HEK293T (cell line): ENCODE measurements at regions not wholly inside any gene's neighbourhood (a gene's known extent, or its start where the extent isn't known, plus 50 kb on each side); places are given as distances from the start of the nearest gene placed in this dataset.

Experiments
- BHLHE40 ChIP-seq: fragments of 450-650 bp; IDR thresholded peaks from 2 replicates; pipeline ENCODE4 v1.6.1; 2016; ENCODE audit warnings: mild to moderate bottlenecking, moderate library complexity, borderline replicate concordance
- CTBP1 ChIP-seq: fragments of 450-650 bp; IDR thresholded peaks from 2 replicates; pipeline ENCODE4 v1.6.1; 2016; ENCODE audit warnings: borderline replicate concordance
- ELF4 ChIP-seq: fragments of 450-650 bp; IDR thresholded peaks from 2 replicates; pipeline ENCODE4 v1.6.1; 2017; ENCODE audit warnings: antibody characterized with exemption
- FOXA1 ChIP-seq: fragments of 450-650 bp; IDR thresholded peaks from 2 replicates; pipeline ENCODE4 v1.6.1; 2016; ENCODE audit warnings: mild to moderate bottlenecking
- FOXK2 ChIP-seq: fragments of 450-650 bp; IDR thresholded peaks from 2 replicates; pipeline ENCODE4 v1.6.1; 2016; ENCODE audit warnings: mild to moderate bottlenecking
- FOXM1 ChIP-seq: fragments of 450-650 bp; IDR thresholded peaks from 2 replicates; pipeline ENCODE4 v1.6.1; 2017; ENCODE audit warnings: mild to moderate bottlenecking, borderline replicate concordance
- HDGF ChIP-seq: fragments of 450-650 bp; IDR thresholded peaks from 2 replicates; pipeline ENCODE4 v1.6.1; 2017; ENCODE audit warnings: antibody characterized with exemption, borderline replicate concordance
- L3MBTL2 ChIP-seq: fragments of 450-650 bp; conservative IDR thresholded peaks from 2 replicates; pipeline ENCODE4 v1.6.1; 2016; ENCODE audit warnings: mild to moderate bottlenecking
- LEF1 ChIP-seq: fragments of 450-650 bp; IDR thresholded peaks from 2 replicates; pipeline ENCODE4 v1.6.1; 2017; ENCODE audit warnings: mild to moderate bottlenecking, borderline replicate concordance
- NFRKB ChIP-seq: fragments of 450-650 bp; IDR thresholded peaks from 2 replicates; pipeline ENCODE4 v1.6.1; 2016; ENCODE audit warnings: mild to moderate bottlenecking, moderate library complexity
- SP1 ChIP-seq: fragments of 450-650 bp; IDR thresholded peaks from 2 replicates; pipeline ENCODE4 v1.6.1; 2017
- SUZ12 ChIP-seq: fragments of 450-650 bp; IDR thresholded peaks from 2 replicates; pipeline ENCODE4 v1.6.1; 2016; ENCODE audit warnings: mild to moderate bottlenecking
- TARDBP ChIP-seq: fragments of 450-650 bp; IDR thresholded peaks from 2 replicates; pipeline ENCODE4 v1.6.1; 2016
- ZNF384 ChIP-seq: fragments of 450-650 bp; IDR thresholded peaks from 2 replicates; pipeline ENCODE4 v1.6.1; 2016

DNA sequence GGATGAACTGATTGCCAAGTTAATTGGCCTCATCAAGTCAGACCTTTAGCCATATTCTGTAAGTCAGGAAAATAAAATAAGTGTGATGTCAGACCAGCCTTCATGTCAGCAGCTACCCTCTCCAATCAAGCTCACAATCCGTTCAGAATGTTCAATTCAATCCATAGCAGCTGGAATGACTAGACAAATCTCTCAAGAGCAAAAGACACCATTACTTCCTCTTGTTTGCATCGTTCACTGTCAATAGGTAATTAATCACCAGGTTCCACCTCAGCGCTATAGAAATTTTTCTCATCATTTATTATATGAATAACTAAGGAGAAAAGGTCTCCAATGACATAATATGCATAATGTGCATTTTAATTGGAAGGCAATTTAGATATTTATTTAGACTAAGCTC, 321.0 kb upstream of the GRIA3 start:
- no peak for TF ChIP-seq CTBP1
- TF ChIP-seq L3MBTL2 = no peak
- no peak for TF ChIP-seq BHLHE40
- no peak for TF ChIP-seq FOXA1
- no peak for TF ChIP-seq SP1
- no peak for TF ChIP-seq SUZ12
- TF ChIP-seq NFRKB = no peak
- no peak for TF ChIP-seq ZNF384
- TF ChIP-seq ELF4 = no peak
- TF ChIP-seq FOXK2 = no peak
- no peak for TF ChIP-seq HDGF
- TF ChIP-seq TARDBP = no peak
- no peak for TF ChIP-seq LEF1
- no peak for TF ChIP-seq FOXM1
